ENCODE measurements at regions not wholly inside any gene's neighbourhood (a gene's known extent, or its start where the extent isn't known, plus 50 kb on each side); places are given as distances from the start of the nearest gene placed in this dataset.

- DNase-seq: no peak
Observed at GRCh38 chr5:145499483-145499882, 335.7 kb downstream of the PRELID2 start.

- DNase-seq: no peak
Observed at GRCh38 chr5:145497052-145497451, 338.1 kb downstream of the PRELID2 start.

- DNase-seq: no peak
Observed at GRCh38 chr5:145495741-145496140, 339.4 kb downstream of the PRELID2 start.

- no peak for DNase-seq
Observed at GRCh38 chr5:145495196-145495595, 339.9 kb downstream of the PRELID2 start.

DNA sequence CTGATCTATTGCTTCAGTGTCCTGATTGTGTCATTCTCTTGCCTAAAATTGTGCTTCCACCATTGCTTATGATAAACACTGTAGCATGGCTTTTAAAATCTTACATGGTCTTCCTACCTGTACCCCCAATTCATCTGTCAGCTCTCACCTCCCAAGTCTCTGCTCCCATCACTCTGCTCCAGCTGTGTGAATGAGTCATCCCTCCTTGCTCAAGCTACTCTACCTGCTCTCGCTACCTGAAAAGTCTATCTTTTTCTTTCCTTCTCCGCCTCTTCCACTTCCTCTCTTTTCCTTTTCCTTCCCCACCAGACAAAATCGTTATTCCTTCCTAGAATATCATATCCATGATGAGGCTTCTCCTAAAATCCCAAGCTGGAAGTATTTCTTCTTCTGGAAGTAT lies 341.7 kb downstream of the PRELID2 start:
- DNase-seq: no peak

- no peak for DNase-seq
Observed at GRCh38 chr5:145489516-145489915, 345.6 kb downstream of the PRELID2 start.

GRCh38 chr5:145484158-145484557 lies 351.0 kb downstream of the PRELID2 start:
- DNase-seq: no peak

DNA sequence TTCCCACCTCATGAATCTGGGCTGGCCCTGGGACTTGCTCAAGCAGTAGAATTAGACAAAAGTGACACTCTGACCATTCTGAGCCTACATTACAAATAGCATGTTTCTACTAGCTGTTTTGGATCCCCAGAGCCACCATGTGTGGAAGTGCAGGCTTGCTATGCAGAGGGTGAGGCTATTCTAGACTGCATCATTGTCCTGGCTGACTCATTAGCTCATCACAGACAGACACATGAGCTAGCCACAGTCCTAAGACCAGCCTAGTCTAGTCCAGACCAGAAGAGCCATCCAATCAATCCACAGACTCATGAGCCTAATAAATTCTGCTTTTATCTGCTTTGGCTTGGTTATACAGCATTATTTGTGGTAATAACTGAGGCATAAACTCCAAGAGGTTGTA lies 351.9 kb downstream of the PRELID2 start:
- no peak for DNase-seq

DNA sequence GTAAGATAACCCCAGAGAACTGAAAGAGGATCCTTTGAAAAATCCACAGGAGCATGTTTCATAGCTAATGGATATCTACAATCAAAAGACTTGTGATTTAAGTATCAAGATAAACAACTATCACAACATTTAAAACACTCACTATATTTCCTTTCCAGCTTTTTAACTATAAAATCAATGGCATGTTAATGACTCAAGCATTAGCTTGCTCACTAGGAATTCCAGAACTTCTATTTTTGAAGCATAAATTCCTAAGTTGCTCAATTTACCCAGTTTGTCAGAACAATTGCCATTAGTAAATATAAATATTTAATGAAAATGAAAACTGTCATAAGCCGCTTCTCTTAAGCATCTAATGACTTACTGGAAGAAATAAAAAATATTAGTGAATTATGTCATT lies 355.3 kb downstream of the PRELID2 start:
- DNase-seq: no peak

GRCh38 chr5:145479271-145479670 lies 355.9 kb downstream of the PRELID2 start:
- DNase-seq: no peak

GRCh38 chr5:145478651-145479050 lies 356.5 kb downstream of the PRELID2 start:
- DNase-seq: no peak

GRCh38 chr5:145473042-145473642 lies 362.0 kb downstream of the PRELID2 start:
- no peak for DNase-seq

DNA sequence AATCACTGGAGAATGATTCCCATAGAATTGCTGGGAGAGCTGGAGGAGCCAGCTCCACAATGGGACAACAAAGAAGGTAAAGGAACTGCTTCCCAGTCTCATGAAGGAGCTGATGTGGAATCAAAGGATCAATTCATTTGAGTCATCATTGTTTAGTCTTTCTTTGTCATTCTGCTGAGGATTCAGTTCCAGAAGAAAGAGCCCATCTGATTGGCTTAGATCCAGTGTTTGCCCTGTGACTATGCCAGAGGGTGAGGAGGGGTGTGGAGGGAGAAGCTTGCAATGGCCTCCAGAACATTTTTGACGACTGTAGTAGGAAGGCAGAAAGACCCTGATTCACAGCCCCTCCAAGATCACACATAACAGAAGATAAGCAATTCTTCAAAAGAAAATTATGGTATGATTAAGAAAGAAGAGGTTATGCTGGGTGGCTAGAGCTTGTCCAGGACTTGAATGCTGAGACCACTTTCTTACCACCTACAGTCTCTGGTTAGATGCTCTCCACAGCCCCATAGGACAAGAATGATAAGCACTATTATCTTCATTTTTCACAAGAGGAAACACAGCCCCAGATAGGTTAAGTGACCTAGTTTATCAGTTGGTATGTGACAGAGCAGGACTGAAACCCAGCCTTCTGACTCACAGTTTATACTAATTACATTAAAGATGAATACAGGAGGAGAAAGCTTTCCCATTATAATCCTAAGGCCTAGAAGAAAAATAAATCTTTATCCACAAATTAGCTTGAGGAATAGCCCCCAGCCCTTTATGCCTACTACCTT lies 363.1 kb downstream of the PRELID2 start:
- no peak for DNase-seq

DNA sequence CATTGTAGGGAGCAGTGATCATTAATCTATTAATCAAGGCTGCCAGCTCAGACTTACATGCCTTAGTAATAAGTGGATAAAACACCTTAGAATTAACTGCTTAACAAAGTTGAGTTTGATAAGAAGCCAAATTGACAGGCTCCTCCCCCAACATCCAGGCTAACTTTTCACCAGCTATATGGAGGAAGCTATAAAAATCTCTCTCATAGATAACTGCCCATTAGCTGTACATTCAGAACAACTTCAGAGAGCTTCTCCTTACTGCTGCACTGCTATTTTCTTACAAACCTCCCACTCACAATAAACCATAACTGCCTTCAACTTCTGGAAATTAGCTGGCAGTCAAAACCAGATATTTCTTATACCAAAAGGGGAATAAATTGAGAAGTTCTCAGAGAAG lies 364.1 kb downstream of the PRELID2 start:
- no peak for DNase-seq

GRCh38 chr5:145470396-145470979 lies 364.7 kb downstream of the PRELID2 start:
- DNase-seq: no peak

- DNase-seq: no peak
Observed at GRCh38 chr5:145467446-145467845, 367.7 kb downstream of the PRELID2 start.

GRCh38 chr5:145466533-145466932 lies 368.6 kb downstream of the PRELID2 start:
- DNase-seq: no peak

DNA sequence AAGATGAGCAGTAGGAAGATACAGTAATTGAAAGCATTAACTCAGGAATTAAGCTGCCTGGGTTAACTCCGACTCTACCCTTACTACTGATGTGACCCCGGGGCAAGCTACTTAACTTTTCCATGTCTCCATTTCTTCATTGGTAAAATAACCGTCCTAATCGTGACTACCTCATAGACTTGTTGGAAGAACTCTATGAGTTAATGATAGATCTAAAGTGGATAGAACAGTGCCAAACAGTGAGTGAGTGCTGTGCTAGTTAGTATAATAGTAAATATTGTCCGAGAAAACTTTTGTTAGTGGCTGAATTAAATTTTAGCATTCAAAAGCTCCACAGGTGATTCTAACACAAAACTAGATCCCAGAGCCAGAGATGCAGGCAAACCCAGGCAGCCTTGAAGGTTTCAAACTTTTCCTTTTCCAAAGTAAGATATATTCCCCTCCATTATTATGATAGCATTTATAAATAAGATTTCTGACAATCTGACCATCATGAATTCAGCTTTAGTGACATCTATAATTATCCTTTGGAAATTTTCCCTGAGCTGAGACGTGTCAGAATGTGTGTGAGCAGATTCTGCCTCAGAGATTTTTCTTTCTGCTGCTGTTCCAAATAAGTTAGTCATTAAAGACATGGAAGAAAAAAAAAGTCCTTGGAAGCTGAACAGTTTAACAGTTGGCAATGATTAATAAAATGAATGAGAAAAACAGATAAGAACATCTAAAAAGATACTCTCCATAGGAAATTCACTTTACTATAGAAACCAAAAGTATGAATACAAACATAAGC lies 369.5 kb downstream of the PRELID2 start:
- no peak for DNase-seq

DNA sequence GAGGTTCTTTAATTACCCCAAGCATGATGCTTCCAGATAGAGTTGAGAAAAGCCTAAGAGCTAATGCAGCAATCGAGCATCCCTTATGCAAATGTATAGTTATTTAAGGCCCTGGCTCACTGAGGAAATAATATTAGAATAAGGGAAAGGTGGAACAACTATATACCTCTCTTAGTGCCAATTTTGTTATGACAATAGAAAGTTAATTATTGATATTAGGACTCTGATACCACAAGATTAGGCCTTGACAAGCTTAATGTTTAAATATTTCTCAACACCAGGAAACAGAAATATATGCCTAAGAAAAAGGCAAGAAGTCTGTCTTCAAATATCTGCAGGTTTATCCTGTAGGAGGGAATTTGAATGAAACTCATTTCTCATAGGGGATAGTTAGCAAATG lies 371.0 kb downstream of the PRELID2 start:
- no peak for DNase-seq

- DNase-seq: no peak
Observed at GRCh38 chr5:145463634-145464033, 371.5 kb downstream of the PRELID2 start.

GRCh38 chr5:145462525-145462924 lies 372.6 kb downstream of the PRELID2 start:
- DNase-seq: no peak

- no peak for DNase-seq
Observed at GRCh38 chr5:145450286-145450885, 384.8 kb downstream of the PRELID2 start.

- DNase-seq: no peak
Observed at GRCh38 chr5:145449794-145450193, 385.3 kb downstream of the PRELID2 start.
